ENCODE measurements at regions not wholly inside any gene's neighbourhood (a gene's known extent, or its start where the extent isn't known, plus 50 kb on each side); places are given as distances from the start of the nearest gene placed in this dataset.

- TF ChIP-seq SNAI2 (CRISPR knock-in tag; IDR thresholded peaks at IDR 0.05) (no peak), ZNF565 (CRISPR knock-in tag; conservative IDR thresholded peaks at IDR 0.05; ENCODE audit: low read depth) (no peak), ARNTL (CRISPR knock-in tag; IDR thresholded peaks at IDR 0.05; ENCODE audit: borderline replicate concordance, low read depth) (no peak)
- no peak for ATAC-seq
These were observed 1461.9 kb downstream of the MAT2B start for GRCh38 chr5:164967354-164967753.

GRCh38 chr5:164972973-164973372 lies 1467.6 kb downstream of the MAT2B start:
- no peak for ATAC-seq
- TF ChIP-seq ZNF70 (CRISPR knock-in tag; IDR thresholded peaks at IDR 0.05) (no peak), TOX (CRISPR knock-in tag; IDR thresholded peaks at IDR 0.05; ENCODE audit: borderline replicate concordance) (no peak), ZC3H10 (CRISPR knock-in tag; IDR thresholded peaks at IDR 0.05) (no peak), ESRRG (CRISPR knock-in tag; IDR thresholded peaks at IDR 0.05) (no peak), SNAI2 (CRISPR knock-in tag; IDR thresholded peaks at IDR 0.05) (no peak), GLIS3 (CRISPR knock-in tag; IDR thresholded peaks at IDR 0.05) (no peak), ZFP30 (CRISPR knock-in tag; IDR thresholded peaks at IDR 0.05) (no peak), ZFP3 (CRISPR knock-in tag; IDR thresholded peaks at IDR 0.05) (no peak), ISL1 (CRISPR knock-in tag; IDR thresholded peaks at IDR 0.05) (no peak), ARNTL (CRISPR knock-in tag; IDR thresholded peaks at IDR 0.05; ENCODE audit: borderline replicate concordance, low read depth) (no peak), OSR1 (CRISPR knock-in tag; IDR thresholded peaks at IDR 0.05) (no peak)
- TF ChIP-seq, protein P1, sequence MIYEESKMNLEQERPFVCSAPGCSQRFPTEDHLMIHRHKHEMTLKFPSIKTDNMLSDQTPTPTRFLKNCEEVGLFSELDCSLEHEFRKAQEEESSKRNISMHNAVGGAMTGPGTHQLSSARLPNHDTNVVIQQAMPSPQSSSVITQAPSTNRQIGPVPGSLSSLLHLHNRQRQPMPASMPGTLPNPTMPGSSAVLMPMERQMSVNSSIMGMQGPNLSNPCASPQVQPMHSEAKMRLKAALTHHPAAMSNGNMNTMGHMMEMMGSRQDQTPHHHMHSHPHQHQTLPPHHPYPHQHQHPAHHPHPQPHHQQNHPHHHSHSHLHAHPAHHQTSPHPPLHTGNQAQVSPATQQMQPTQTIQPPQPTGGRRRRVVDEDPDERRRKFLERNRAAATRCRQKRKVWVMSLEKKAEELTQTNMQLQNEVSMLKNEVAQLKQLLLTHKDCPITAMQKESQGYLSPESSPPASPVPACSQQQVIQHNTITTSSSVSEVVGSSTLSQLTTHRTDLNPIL (CRISPR knock-in tag; IDR thresholded peaks at IDR 0.05; ENCODE audit: low read depth), result no peak
- TF ChIP-seq, protein P2, sequence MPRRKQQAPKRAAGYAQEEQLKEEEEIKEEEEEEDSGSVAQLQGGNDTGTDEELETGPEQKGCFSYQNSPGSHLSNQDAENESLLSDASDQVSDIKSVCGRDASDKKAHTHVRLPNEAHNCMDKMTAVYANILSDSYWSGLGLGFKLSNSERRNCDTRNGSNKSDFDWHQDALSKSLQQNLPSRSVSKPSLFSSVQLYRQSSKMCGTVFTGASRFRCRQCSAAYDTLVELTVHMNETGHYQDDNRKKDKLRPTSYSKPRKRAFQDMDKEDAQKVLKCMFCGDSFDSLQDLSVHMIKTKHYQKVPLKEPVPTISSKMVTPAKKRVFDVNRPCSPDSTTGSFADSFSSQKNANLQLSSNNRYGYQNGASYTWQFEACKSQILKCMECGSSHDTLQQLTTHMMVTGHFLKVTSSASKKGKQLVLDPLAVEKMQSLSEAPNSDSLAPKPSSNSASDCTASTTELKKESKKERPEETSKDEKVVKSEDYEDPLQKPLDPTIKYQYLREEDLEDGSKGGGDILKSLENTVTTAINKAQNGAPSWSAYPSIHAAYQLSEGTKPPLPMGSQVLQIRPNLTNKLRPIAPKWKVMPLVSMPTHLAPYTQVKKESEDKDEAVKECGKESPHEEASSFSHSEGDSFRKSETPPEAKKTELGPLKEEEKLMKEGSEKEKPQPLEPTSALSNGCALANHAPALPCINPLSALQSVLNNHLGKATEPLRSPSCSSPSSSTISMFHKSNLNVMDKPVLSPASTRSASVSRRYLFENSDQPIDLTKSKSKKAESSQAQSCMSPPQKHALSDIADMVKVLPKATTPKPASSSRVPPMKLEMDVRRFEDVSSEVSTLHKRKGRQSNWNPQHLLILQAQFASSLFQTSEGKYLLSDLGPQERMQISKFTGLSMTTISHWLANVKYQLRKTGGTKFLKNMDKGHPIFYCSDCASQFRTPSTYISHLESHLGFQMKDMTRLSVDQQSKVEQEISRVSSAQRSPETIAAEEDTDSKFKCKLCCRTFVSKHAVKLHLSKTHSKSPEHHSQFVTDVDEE (CRISPR knock-in tag; IDR thresholded peaks at IDR 0.05), result no peak

GRCh38 chr5:164975986-164976385 lies 1470.6 kb downstream of the MAT2B start:
- TF ChIP-seq SNAI2 (CRISPR knock-in tag; IDR thresholded peaks at IDR 0.05) (no peak), ZFP3 (CRISPR knock-in tag; IDR thresholded peaks at IDR 0.05) (no peak), TCF4 (CRISPR knock-in tag; IDR thresholded peaks at IDR 0.05; ENCODE audit: borderline replicate concordance) (no peak), ZNF565 (CRISPR knock-in tag; conservative IDR thresholded peaks at IDR 0.05; ENCODE audit: low read depth) (no peak), ZNF8 (CRISPR knock-in tag; IDR thresholded peaks at IDR 0.05) (no peak)
- TF ChIP-seq, protein P3, sequence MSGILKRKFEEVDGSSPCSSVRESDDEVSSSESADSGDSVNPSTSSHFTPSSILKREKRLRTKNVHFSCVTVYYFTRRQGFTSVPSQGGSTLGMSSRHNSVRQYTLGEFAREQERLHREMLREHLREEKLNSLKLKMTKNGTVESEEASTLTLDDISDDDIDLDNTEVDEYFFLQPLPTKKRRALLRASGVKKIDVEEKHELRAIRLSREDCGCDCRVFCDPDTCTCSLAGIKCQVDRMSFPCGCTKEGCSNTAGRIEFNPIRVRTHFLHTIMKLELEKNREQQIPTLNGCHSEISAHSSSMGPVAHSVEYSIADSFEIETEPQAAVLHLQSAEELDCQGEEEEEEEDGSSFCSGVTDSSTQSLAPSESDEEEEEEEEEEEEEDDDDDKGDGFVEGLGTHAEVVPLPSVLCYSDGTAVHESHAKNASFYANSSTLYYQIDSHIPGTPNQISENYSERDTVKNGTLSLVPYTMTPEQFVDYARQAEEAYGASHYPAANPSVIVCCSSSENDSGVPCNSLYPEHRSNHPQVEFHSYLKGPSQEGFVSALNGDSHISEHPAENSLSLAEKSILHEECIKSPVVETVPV (CRISPR knock-in tag; IDR thresholded peaks at IDR 0.05), result no peak
- ATAC-seq, result no peak

DNA sequence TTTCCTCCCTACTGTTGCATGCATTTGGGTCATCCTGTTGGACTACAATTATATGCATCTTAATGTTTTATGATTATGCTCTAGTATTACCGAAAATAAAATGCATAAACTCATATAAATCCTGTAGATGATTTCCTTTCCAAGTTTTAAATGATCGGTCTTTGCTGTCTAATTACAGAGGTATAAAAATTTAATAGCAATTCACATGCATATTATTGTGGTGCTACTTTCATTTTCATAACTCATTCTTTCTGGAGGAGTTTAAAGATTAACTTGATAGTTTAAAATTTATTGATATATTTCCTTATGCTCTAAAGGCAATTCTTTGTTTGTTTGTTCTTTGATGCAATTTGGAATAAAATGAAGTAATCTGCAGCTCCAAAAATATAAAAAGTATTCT lies 1475.1 kb downstream of the MAT2B start:
- TF ChIP-seq, protein P2 (CRISPR knock-in tag; IDR thresholded peaks at IDR 0.05), result no peak
- TF ChIP-seq ZNF8 (CRISPR knock-in tag; IDR thresholded peaks at IDR 0.05) (no peak), POU6F1 (CRISPR knock-in tag; IDR thresholded peaks at IDR 0.05; ENCODE audit: borderline replicate concordance, low read depth) (no peak)

More for the DNA sequence above, 1475.1 kb downstream of the MAT2B start:
- ATAC-seq, result no peak

Measured in SK-N-SH treated with all-trans-retinoic acid at 6 μM for 48 hours (cell line).